H9 (cell line): ENCODE measurements at regions not wholly inside any gene's neighbourhood (a gene's known extent, or its start where the extent isn't known, plus 50 kb on each side); places are given as distances from the start of the nearest gene placed in this dataset.

Experiments used
- DNase-seq: peaks from one replicate; pipeline ENCODE4 v3.0.0-alpha.2; 2017
- H2AFZ ChIP-seq: one replicate; pipeline ENCODE4 v1.6.1; 2013; ENCODE audit warnings: mild to moderate bottlenecking, low read length, control low read depth, moderate library complexity
- H2AK5ac ChIP-seq: 2 replicates; pipeline ENCODE4 v1.6.1; 2013; ENCODE audit warnings: low read length, control low read depth, mixed read lengths; ENCODE audit not compliant: insufficient read length
- H2BK120ac ChIP-seq: one replicate; pipeline ENCODE4 v1.6.1; 2013; ENCODE audit warnings: low read depth, mild to moderate bottlenecking, low read length, control low read depth, inconsistent platforms; ENCODE audit not compliant: poor library complexity, severe bottlenecking
- H2BK12ac ChIP-seq: 2 replicates; pipeline ENCODE4 v1.6.1; 2013; ENCODE audit warnings: low read length, control low read depth, mixed read lengths, low read depth; ENCODE audit not compliant: insufficient read length
- H2BK15ac ChIP-seq: 2 replicates; pipeline ENCODE4 v1.6.1; 2013; ENCODE audit warnings: low read depth, low read length, control low read depth
- H2BK20ac ChIP-seq: one replicate; pipeline ENCODE4 v1.6.1; 2013; ENCODE audit warnings: low read depth, mild to moderate bottlenecking, low read length, control low read depth, inconsistent platforms; ENCODE audit not compliant: poor library complexity, severe bottlenecking
- H2BK5ac ChIP-seq: 2 replicates; pipeline ENCODE4 v1.6.1; 2013; ENCODE audit warnings: low read length, control low read depth, mixed read lengths; ENCODE audit not compliant: insufficient read length
- H3K14ac ChIP-seq: 2 replicates; pipeline ENCODE4 v1.6.1; 2013; ENCODE audit warnings: low read length, control low read depth; ENCODE audit not compliant: insufficient read depth
- H3K18ac ChIP-seq: 2 replicates; pipeline ENCODE4 v1.6.1; 2013; ENCODE audit warnings: low read depth, mild to moderate bottlenecking, mixed read lengths, low read length, control low read depth; ENCODE audit not compliant: insufficient read length
- H3K23ac ChIP-seq: 2 replicates; pipeline ENCODE4 v1.6.1; 2013; ENCODE audit warnings: low read length, control low read depth, mixed read lengths, low read depth; ENCODE audit not compliant: insufficient read length
- H3K23me2 ChIP-seq: 2 replicates; pipeline ENCODE4 v1.6.1; 2013; ENCODE audit warnings: low read depth, mild to moderate bottlenecking, mixed read lengths, low read length, control low read depth; ENCODE audit not compliant: insufficient read length, poor library complexity, severe bottlenecking
- H3K27ac ChIP-seq: 2 replicates; pipeline ENCODE4 v1.5.1; 2013; ENCODE audit warnings: low read length, control low read depth, mixed read lengths, low read depth; ENCODE audit not compliant: insufficient read length
- H3K27me3 ChIP-seq: 2 replicates; pipeline ENCODE4 v1.6.1; 2013; ENCODE audit warnings: low read length, control low read depth, inconsistent platforms; ENCODE audit not compliant: insufficient read depth
- H3K4ac ChIP-seq: 2 replicates; pipeline ENCODE4 v1.6.1; 2013; ENCODE audit warnings: low read depth, mild to moderate bottlenecking, control low read depth, inconsistent platforms, low read length, moderate library complexity
- H3K4me1 ChIP-seq: 2 replicates; pipeline ENCODE4 v1.6.1; 2013; ENCODE audit warnings: low read length, control low read depth, inconsistent platforms; ENCODE audit not compliant: insufficient read depth
- H3K4me2 ChIP-seq: 2 replicates; pipeline ENCODE4 v1.6.1; 2013; ENCODE audit warnings: low read length, control low read depth, mixed read lengths; ENCODE audit not compliant: insufficient read length, insufficient read depth
- H3K56ac ChIP-seq: 2 replicates; pipeline ENCODE4 v1.6.1; 2013; ENCODE audit warnings: low read depth, mild to moderate bottlenecking, mixed read lengths, low read length, control low read depth; ENCODE audit not compliant: insufficient read length
- H3K79me1 ChIP-seq: 2 replicates; pipeline ENCODE4 v1.6.1; 2013; ENCODE audit warnings: low read depth, mild to moderate bottlenecking, moderate library complexity, low read length, control low read depth, inconsistent platforms; ENCODE audit not compliant: insufficient read depth, poor library complexity, severe bottlenecking
- H3K79me2 ChIP-seq: 2 replicates; pipeline ENCODE4 v1.6.1; 2013; ENCODE audit warnings: low read length, control low read depth, inconsistent platforms; ENCODE audit not compliant: insufficient read depth
- H3K9ac ChIP-seq: 2 replicates; pipeline ENCODE4 v1.6.1; 2013; ENCODE audit warnings: low read length, control low read depth, mixed read lengths; ENCODE audit not compliant: insufficient read length; ENCODE audit errors: extremely low read depth
- H3K9me3 ChIP-seq: one replicate; pipeline ENCODE4 v1.6.1; 2013; ENCODE audit warnings: low read depth, low read length, inconsistent platforms; ENCODE audit not compliant: control insufficient read depth
- H3T11ph ChIP-seq: one replicate; pipeline ENCODE4 v1.6.1; 2013; ENCODE audit warnings: mild to moderate bottlenecking, low read length, control low read depth, inconsistent platforms
- H4K20me1 ChIP-seq: one replicate; pipeline ENCODE4 v1.6.1; 2013; ENCODE audit not compliant: control insufficient read depth, insufficient read length, insufficient read depth
- H4K5ac ChIP-seq: 2 replicates; pipeline ENCODE4 v1.6.1; 2013; ENCODE audit warnings: low read depth, mild to moderate bottlenecking, mixed read lengths, low read length, control low read depth; ENCODE audit not compliant: insufficient read length
- H4K8ac ChIP-seq: replicated peaks from 2 replicates; pipeline ENCODE4 v1.6.1; 2013; ENCODE audit warnings: low read length, control low read depth, mixed read lengths, low read depth; ENCODE audit not compliant: insufficient read length
- H4K91ac ChIP-seq: 2 replicates; pipeline ENCODE4 v1.6.1; 2013; ENCODE audit warnings: low read depth, mild to moderate bottlenecking, moderate library complexity, mixed read lengths, low read length, control low read depth; ENCODE audit not compliant: insufficient read length
- H3K27ac Mint-ChIP-seq, 3 experiments: 2 replicates in 2 of 3; 3 replicates in 1 of 3; pipeline ENCODE4 v1.8.0; 2020 to 2021; ENCODE audit warnings: mixed read lengths in 3 of 3, mild to moderate bottlenecking in 1 of 3, moderate library complexity in 1 of 3
- H3K27me3 Mint-ChIP-seq: 2 replicates; pipeline ENCODE4 v1.8.0; 2021; ENCODE audit warnings: low read depth, mild to moderate bottlenecking, moderate library complexity, mixed read lengths
- H3K36me3 Mint-ChIP-seq, 3 experiments: 2 replicates in 2 of 3; 3 replicates in 1 of 3; pipeline ENCODE4 v1.8.0; 2020 to 2021; ENCODE audit warnings: low read depth in 3 of 3, mixed read lengths in 3 of 3; ENCODE audit not compliant: insufficient read depth in 1 of 3
- H3K4me1 Mint-ChIP-seq, 2 experiments: 2 replicates each; pipeline ENCODE4 v1.8.0; 2020; ENCODE audit warnings: mixed read lengths in 2 of 2
- H3K4me3 Mint-ChIP-seq, 2 experiments: 2 replicates in 1 of 2; 3 replicates in 1 of 2; pipeline ENCODE4 v1.8.0; 2020 to 2021; ENCODE audit warnings: mild to moderate bottlenecking in 2 of 2, mixed read lengths in 2 of 2, moderate library complexity in 1 of 2
- H3K9me3 Mint-ChIP-seq, 2 experiments: 2 replicates in 1 of 2; 3 replicates in 1 of 2; pipeline ENCODE4 v1.8.0; 2020; ENCODE audit warnings: mild to moderate bottlenecking in 2 of 2, mixed read lengths in 2 of 2, moderate library complexity in 1 of 2
- WGBS: extraction: QIAGEN DNeasy Blood & Tissue Kit; methylation state at CpG from one replicate; pipeline ENCODE4 v1.1.7; 2013; ENCODE audit warnings: missing lambda C conversion rate, low lambda C conversion rate, mixed read lengths; ENCODE audit not compliant: insufficient read length; ENCODE audit errors: extremely low coverage; 5-methylcytosine and 5-hydroxymethylcytosine counted together
- TF ChIP-seq, protein P1 (sequence below): fragments of 200-600 bp; sonication (generic); conservative IDR thresholded peaks from 3 replicates; pipeline ENCODE4 v1.8.0; 2021; ENCODE audit warnings: antibody characterized with exemption, mild to moderate bottlenecking

DNA sequence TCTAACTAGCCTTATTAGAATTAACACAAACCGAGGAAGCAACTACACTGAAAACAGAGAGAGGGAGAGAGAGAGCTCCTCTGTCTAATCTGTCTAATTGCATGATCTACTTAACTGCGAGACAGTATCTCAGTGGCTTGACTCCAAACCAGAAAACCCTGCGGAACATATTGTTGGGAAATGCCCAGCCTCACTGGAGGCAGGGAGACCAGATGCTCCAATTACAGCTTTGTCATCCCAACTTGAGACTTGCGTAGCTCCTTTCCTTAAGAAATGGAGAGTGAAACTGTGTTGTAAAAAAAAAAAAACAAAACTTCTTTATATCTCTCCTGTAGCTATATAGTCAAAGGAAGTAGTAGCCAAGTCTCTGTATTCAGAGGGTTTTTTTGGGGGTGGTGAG is 52.0 kb upstream of the ZNRF2 start:
- Histone ChIP-seq H3K79me2 (no peaks in the 10 kb centered on the region), H2BK12ac (no peak overlapping the region), H3K18ac (no peak overlapping the region), H2AFZ (no peak overlapping the region), H3K4ac (no peak overlapping the region), H2AK5ac (no peak overlapping the region), H3K27me3 (no peaks in the 10 kb centered on the region), H3T11ph (no peak overlapping the region), H3K9ac (no peak overlapping the region), H2BK5ac (no peak overlapping the region), H2BK20ac (no peak overlapping the region), H2BK15ac (no peak overlapping the region), H3K23me2 (no peaks in the 10 kb centered on the region), H3K9me3 (no peaks in the 10 kb centered on the region), H3K27ac (no peak overlapping the region), H3K79me1 (no peaks in the 10 kb centered on the region), H3K56ac (no peak overlapping the region), H3K4me1 (no peaks in the 10 kb centered on the region), H2BK120ac (no peak overlapping the region), H4K20me1 (no peaks in the 10 kb centered on the region), H3K14ac (no peak overlapping the region), H4K8ac (no peak overlapping the region), H3K23ac (no peak overlapping the region), H3K4me2 (no peak overlapping the region), H4K5ac (no peak overlapping the region), H4K91ac (no peak overlapping the region)
- WGBS, result no CpG with 5 or more reads among the region's 4 CpGs
- no peak overlapping the region for H3K4me3 Mint-ChIP-seq
- H3K9me3 Mint-ChIP-seq, result no peaks in the 10 kb centered on the region
- no peaks in the 10 kb centered on the region for H3K36me3 Mint-ChIP-seq
- no peak overlapping the region for H3K27ac Mint-ChIP-seq
- TF ChIP-seq, protein P1, sequence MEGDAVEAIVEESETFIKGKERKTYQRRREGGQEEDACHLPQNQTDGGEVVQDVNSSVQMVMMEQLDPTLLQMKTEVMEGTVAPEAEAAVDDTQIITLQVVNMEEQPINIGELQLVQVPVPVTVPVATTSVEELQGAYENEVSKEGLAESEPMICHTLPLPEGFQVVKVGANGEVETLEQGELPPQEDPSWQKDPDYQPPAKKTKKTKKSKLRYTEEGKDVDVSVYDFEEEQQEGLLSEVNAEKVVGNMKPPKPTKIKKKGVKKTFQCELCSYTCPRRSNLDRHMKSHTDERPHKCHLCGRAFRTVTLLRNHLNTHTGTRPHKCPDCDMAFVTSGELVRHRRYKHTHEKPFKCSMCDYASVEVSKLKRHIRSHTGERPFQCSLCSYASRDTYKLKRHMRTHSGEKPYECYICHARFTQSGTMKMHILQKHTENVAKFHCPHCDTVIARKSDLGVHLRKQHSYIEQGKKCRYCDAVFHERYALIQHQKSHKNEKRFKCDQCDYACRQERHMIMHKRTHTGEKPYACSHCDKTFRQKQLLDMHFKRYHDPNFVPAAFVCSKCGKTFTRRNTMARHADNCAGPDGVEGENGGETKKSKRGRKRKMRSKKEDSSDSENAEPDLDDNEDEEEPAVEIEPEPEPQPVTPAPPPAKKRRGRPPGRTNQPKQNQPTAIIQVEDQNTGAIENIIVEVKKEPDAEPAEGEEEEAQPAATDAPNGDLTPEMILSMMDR, result no peak
- H3K4me1 Mint-ChIP-seq, result no peaks in the 10 kb centered on the region
- peaks cover 10% of the 10 kb centered on the region for H3K27me3 Mint-ChIP-seq
- no peak for DNase-seq
